ENCODE measurements at regions not wholly inside any gene's neighbourhood (a gene's known extent, or its start where the extent isn't known, plus 50 kb on each side); places are given as distances from the start of the nearest gene placed in this dataset.

DNA sequence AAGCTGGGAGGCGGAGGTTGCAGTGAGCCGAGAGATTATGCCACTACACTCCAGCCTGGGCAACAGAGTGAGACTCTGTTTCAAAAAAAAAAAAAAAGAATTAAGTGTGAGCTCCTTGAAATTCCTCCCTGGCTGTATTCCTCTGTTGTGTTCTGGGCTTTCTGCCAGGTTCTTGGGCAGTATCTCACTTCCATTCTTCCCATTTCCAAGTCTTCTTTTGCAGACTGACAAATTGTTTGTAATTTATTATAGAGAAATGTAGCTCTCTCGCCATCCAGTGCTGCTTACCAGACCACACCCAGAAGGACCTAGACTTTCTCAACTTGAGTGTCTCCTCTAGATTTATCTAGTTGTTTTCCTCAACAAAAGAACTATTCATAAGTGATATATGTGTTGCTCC lies 105.0 kb upstream of the ADGRL2 start:
- H3K56ac ChIP-seq (replicated peaks; ENCODE audit: insufficient read length, low read depth, low read length): no peak overlapping the region
- no peak overlapping the region for H3K27ac ChIP-seq (ENCODE audit: low read depth, low read length)
- no peak overlapping the region for H2AK5ac ChIP-seq (ENCODE audit: low read depth, low read length)
- ChIA-PET POLR2A (ENCODE audit: partially characterized antibody) (interaction anchor here (0.6 kb wide), 2 partner anchors 206 to 310 kb away, joined by 3 to 4 read pairs; no protein-coding TSS in a partner anchor), CTCF (ENCODE audit: partially characterized antibody) (interaction anchor here (0.7 to 1.0 kb wide), 2 partner anchors 10 to 20 kb away, joined by 3 read pairs; no protein-coding TSS in a partner anchor)
- no peak overlapping the region for H4K8ac ChIP-seq (ENCODE audit: extremely low read depth, insufficient read depth, low read length)
- no peak overlapping the region for H3K18ac ChIP-seq (ENCODE audit: extremely low read depth, low read length)
- no peak overlapping the region for H2BK12ac ChIP-seq (ENCODE audit: low read depth, low read length)
- no peak overlapping the region for H3K14ac ChIP-seq (ENCODE audit: insufficient read length)
- H4K5ac ChIP-seq (ENCODE audit: insufficient read length, low read depth, low read length): no peak overlapping the region
- H3K4me3 ChIP-seq (ENCODE audit: extremely low read depth in 1 of 4, insufficient read depth in 2 of 4, low read depth in 3 of 4, low read length in 4 of 4): no peak overlapping the region
- H2BK15ac ChIP-seq (ENCODE audit: low read length): no peak overlapping the region
- no peaks in the 10 kb centered on the region; a peak in 1 of 4 replicates for H3K9me3 ChIP-seq (ENCODE audit: insufficient read depth in 2 of 2, low read depth in 1 of 2, low read length in 1 of 2)
- H4K91ac ChIP-seq (replicated peaks; ENCODE audit: insufficient read length, low read length): no peak overlapping the region
- DNase-seq (ENCODE audit: low read depth in 1 of 2, low spot score in 2 of 2) (no peak), FAIRE-seq (no peak)
- no peaks in the 10 kb centered on the region for H3K79me2 ChIP-seq (ENCODE audit: control insufficient read depth in 1 of 2, insufficient read depth in 2 of 2, low read length in 2 of 2)
- H4K20me1 ChIP-seq (replicated peaks in 1 of 2; ENCODE audit: control insufficient read depth in 1 of 2, insufficient read depth in 2 of 2, low read length in 2 of 2): no peaks in the 10 kb centered on the region
- H3K36me3 ChIP-seq (ENCODE audit: control insufficient read depth in 2 of 4, insufficient read depth in 4 of 4, low read length in 3 of 4): no peaks in the 10 kb centered on the region
- no peak overlapping the region for H3K4ac ChIP-seq (replicated peaks; ENCODE audit: insufficient read length, low read depth, low read length)
- H3K27me3 ChIP-seq (replicated peaks in 1 of 4; ENCODE audit: control insufficient read depth in 3 of 4, extremely low read depth in 1 of 4, insufficient read depth in 3 of 4, low read length in 3 of 4): no peaks in the 10 kb centered on the region
- WGBS, 2 experiments (ENCODE audit: extremely low coverage in 1 of 2, insufficient coverage in 1 of 2, insufficient read length in 1 of 2, insufficient replicate concordance in 2 of 2, low coverage in 1 of 2, low lambda C conversion rate in 2 of 2, missing lambda C conversion rate in 1 of 2): 90% methylated on average over 3 of the region's 3 CpGs; no CpG with 5 or more reads in 1 of the 2 experiments
- no peak overlapping the region for H3K9ac ChIP-seq (replicated peaks in 1 of 4; ENCODE audit: extremely low read depth in 1 of 4, low read depth in 3 of 4, low read length in 3 of 4)
- H2AFZ ChIP-seq (ENCODE audit: low read length): no peak overlapping the region
- H2BK120ac ChIP-seq (replicated peaks; ENCODE audit: low read depth, low read length): no peak overlapping the region
- no peak overlapping the region for H2BK20ac ChIP-seq (ENCODE audit: low read length)
- H3K4me1 ChIP-seq (replicated peaks in 1 of 4; ENCODE audit: control insufficient read depth in 3 of 4, insufficient read depth in 4 of 4, low read length in 3 of 4): peaks cover 0 to 10% (median 6%) of the 10 kb centered on the region in 4 experiments; a peak in 4 of 7 replicates
- H3K79me1 ChIP-seq (ENCODE audit: low read depth, low read length): no peaks in the 10 kb centered on the region
- no peak overlapping the region for H3K4me2 ChIP-seq (ENCODE audit: insufficient read depth in 1 of 2, low read depth in 2 of 2, low read length in 2 of 2)
- no peaks in the 10 kb centered on the region for H3K23me2 ChIP-seq (ENCODE audit: low read depth, low read length)
- no peak overlapping the region for H2BK5ac ChIP-seq (ENCODE audit: low read depth, low read length)
- H3K23ac ChIP-seq (ENCODE audit: insufficient read length): no peak overlapping the region
- no peak for TF ChIP-seq CTCF (IDR thresholded peaks at IDR 0.05; ENCODE audit: control extremely low read depth in 1 of 3, insufficient read depth in 1 of 3, low read depth in 1 of 3, low read length in 3 of 3)
- TF ChIP-seq TBP (IDR thresholded peaks at IDR 0.05; ENCODE audit: low read depth, low read length): no peak
- no peak for TF ChIP-seq POU5F1 (IDR thresholded peaks at IDR 0.05; ENCODE audit: low read depth, low read length)
- TF ChIP-seq FOSL1 (IDR thresholded peaks at IDR 0.05; ENCODE audit: insufficient read depth, low read depth, low read length): no peak
- TF ChIP-seq HDAC6 (IDR thresholded peaks at IDR 0.05; ENCODE audit: low read depth, low read length): no peak
- TF ChIP-seq HDAC2 (IDR thresholded peaks at IDR 0.05; ENCODE audit: borderline replicate concordance in 1 of 2, low read depth in 2 of 2, low read length in 2 of 2): no peak
- TF ChIP-seq CREB1 (IDR thresholded peaks at IDR 0.05): no peak
- TF ChIP-seq ZNF274 (IDR thresholded peaks at IDR 0.05; ENCODE audit: borderline replicate concordance, extremely low read depth, low read length): no peak
- TF ChIP-seq CHD2 (IDR thresholded peaks at IDR 0.05; ENCODE audit: low read length): no peak
- no peak for TF ChIP-seq POLR2AphosphoS5 (IDR thresholded peaks at IDR 0.05; ENCODE audit: low read depth, low read length)
- TF ChIP-seq, protein P1, sequence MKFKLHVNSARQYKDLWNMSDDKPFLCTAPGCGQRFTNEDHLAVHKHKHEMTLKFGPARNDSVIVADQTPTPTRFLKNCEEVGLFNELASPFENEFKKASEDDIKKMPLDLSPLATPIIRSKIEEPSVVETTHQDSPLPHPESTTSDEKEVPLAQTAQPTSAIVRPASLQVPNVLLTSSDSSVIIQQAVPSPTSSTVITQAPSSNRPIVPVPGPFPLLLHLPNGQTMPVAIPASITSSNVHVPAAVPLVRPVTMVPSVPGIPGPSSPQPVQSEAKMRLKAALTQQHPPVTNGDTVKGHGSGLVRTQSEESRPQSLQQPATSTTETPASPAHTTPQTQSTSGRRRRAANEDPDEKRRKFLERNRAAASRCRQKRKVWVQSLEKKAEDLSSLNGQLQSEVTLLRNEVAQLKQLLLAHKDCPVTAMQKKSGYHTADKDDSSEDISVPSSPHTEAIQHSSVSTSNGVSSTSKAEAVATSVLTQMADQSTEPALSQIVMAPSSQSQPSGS (IDR thresholded peaks at IDR 0.05; ENCODE audit: low read length): no peak

Measured in H1 (cell line).